ENCODE measurements at regions not wholly inside any gene's neighbourhood (a gene's known extent, or its start where the extent isn't known, plus 50 kb on each side); places are given as distances from the start of the nearest gene placed in this dataset.
"Not testable (repeated sequence)": the region's sequence is repeated elsewhere in the genome, so short reads cannot be mapped to it uniquely, and the experiment has no call there.

DNA sequence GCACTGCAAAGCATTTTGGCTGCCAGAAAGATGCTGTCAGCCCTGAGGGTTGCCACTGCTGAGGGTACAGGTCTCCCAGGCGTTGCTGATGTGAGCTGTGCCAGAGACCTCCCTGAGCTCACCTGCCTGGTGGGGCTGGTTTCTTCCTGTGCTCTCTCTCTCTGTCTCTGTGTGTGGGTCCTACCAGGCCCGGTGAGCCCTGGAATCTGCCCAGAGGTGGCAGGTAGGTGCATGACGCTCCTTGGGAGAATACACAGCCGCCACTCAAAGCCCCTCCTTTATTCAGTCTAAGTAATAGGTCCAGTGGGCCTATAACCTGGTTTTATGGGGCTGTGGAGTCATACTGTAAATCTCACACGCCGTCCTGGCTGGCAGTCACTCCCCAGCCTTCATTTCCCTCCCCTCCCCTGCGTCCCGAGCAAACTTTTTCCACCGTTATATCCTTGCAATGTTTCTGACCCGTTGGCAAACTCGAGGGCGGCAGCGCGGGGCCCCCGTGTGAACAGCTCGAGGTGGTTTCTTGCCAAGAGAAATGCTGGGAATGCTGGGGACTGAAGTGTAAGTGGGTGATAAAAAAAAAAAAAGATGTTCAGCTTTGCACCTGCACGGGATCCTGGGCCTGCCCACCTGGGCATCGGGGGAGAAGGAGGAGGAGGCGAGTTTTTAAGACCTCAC, 245.9 kb downstream of the CRLF2 start:
- TF ChIP-seq, protein P1, sequence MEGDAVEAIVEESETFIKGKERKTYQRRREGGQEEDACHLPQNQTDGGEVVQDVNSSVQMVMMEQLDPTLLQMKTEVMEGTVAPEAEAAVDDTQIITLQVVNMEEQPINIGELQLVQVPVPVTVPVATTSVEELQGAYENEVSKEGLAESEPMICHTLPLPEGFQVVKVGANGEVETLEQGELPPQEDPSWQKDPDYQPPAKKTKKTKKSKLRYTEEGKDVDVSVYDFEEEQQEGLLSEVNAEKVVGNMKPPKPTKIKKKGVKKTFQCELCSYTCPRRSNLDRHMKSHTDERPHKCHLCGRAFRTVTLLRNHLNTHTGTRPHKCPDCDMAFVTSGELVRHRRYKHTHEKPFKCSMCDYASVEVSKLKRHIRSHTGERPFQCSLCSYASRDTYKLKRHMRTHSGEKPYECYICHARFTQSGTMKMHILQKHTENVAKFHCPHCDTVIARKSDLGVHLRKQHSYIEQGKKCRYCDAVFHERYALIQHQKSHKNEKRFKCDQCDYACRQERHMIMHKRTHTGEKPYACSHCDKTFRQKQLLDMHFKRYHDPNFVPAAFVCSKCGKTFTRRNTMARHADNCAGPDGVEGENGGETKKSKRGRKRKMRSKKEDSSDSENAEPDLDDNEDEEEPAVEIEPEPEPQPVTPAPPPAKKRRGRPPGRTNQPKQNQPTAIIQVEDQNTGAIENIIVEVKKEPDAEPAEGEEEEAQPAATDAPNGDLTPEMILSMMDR (IDR thresholded peaks at IDR 0.05; ENCODE audit: control extremely low read depth, extremely low read depth, low read depth, missing control alignments) = no peak
- POLR2A ChIA-PET = no interaction called here
- DNase-seq (ENCODE audit: extremely low spot score) = no peak
- CTCF ChIA-PET = no interaction called here

DNA sequence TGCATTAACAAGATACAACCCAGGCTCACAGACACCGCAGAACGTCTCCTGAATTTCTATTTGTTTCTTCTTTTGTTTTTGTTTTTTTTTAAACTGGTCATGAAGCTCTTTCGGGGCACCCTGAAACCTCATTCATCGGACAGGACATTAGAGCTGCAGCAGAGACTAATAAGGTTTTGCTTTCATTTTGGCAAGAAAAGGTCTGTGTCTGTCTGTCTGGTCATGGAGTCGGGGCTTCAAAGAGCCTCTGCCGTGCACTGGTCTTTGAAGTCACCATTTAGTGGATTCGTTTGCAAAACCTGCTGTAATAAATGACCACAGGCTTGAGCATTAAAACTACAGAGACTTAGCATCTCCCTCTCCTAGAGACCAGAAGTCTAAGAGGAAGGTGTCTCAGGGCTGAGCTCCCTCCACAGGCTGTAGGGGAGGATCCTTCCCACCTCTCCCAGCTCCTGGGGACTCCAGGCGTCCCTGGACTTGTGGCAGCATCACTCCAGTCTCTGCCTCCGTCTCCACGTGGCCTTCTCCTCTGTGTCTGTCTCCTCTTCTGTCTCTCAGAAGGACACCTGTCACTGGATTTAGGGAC, 247.5 kb downstream of the CRLF2 start:
- no peak for DNase-seq (ENCODE audit: extremely low spot score)
- POLR2A ChIA-PET = no interaction called here
- CTCF ChIA-PET = no interaction called here
- TF ChIP-seq, protein P1 (IDR thresholded peaks at IDR 0.05; ENCODE audit: control extremely low read depth, extremely low read depth, low read depth, missing control alignments) = no peak

DNA sequence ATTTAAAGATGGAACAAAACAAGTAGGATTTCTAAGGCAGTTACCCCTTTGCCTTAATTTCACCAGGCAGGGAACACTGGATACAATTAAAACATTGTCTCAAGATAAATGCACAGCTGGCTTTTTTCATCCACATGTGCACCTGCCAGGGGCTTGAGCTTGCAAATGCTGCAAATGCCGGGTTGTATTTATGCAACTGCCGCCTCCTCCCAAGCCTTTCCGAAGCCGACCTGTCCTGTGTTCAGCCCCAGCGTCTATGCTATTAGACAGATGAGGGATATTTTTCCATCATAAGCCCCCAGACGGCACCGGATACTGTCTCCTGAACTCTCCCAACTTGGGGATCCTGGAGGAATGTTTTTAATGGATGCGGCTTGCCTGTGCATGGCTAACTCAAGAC, 251.6 kb downstream of the CRLF2 start:
- POLR2A ChIA-PET = no interaction called here
- CTCF ChIA-PET = no interaction called here
- DNase-seq (ENCODE audit: extremely low spot score) = no peak
- TF ChIP-seq, protein P1 (IDR thresholded peaks at IDR 0.05; ENCODE audit: control extremely low read depth, extremely low read depth, low read depth, missing control alignments) = no peak

DNA sequence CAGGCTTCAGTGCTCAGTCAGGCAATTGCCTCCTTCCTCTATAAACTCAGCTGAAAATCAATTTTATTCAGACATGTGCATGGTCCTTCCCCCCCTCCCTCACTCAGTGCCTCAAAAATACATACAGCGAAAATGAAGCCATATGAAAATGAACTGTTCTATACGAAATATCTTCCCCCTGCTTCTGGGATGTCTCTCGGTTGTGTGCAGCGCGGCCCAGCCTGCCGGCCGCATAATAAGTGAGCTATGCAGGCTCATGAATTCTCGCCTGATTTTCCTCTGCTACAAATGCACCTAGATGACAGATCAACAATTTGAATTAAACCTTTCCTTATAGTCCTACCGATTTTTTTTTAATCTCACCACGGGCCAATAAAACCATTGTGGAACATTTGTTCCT, 252.9 kb downstream of the CRLF2 start:
- CTCF ChIA-PET = no interaction called here
- TF ChIP-seq, protein P1 (IDR thresholded peaks at IDR 0.05; ENCODE audit: control extremely low read depth, extremely low read depth, low read depth, missing control alignments) = no peak
- POLR2A ChIA-PET = no interaction called here
- DNase-seq (ENCODE audit: extremely low spot score) = no peak

DNA sequence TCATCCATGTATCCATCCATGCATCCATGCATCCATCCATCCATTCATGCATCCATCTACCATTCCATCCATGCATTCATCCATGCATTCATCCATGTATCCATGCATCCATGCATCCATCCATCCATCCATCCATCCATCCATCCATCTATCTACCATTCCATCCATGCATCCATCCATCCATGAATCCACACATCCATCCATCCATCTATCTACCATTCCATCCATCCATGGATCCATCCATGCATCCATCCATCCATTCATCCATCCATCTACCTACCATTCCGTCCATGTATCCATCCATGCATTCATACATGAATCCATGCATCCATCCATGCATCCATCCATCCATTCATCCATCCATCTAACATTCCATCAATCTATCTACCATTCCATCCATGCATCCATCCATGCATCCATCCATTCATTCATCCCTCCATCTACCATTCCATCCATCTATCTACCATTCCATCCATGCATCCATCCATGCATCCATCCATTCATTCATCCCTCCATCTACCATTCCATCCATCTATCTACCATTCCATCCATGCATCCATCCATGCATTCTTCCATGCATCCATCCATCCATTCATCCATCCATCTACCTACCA, 257.2 kb downstream of the CRLF2 start:
- POLR2A ChIA-PET; CTCF ChIA-PET; DNase-seq (ENCODE audit: extremely low spot score): not testable (repeated sequence)

- TF ChIP-seq, protein P1 (IDR thresholded peaks at IDR 0.05; ENCODE audit: control extremely low read depth, extremely low read depth, low read depth, missing control alignments) = no peak
- POLR2A ChIA-PET = no interaction called here
- CTCF ChIA-PET = no interaction called here
- DNase-seq (ENCODE audit: extremely low spot score) = no peak
These were observed 258.5 kb downstream of the CRLF2 start for GRCh38 chrX:953879-954482.

GRCh38 chrX:952816-953215, 259.6 kb downstream of the CRLF2 start:
- CTCF ChIA-PET = no interaction called here

DNA sequence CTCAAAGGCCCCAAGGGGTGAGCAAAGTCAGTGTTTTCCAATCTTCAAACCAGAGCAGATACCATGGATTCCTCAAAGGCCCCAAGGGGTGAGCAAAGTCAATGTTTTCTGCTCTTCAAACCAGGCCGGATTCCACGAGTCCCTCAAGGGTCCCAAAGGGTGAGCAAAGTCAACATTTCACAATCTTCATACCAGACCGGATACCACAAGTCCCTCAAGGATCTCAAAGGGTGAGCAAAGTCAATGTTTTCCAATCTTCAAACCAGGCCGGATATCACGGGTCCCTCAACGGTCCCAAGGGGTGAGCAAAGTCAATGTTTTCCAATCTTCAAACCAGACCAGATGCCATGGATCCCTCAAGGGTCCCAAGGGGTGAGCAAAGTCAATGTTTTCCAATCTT, 265.2 kb downstream of the CRLF2 start:
- DNase-seq (ENCODE audit: extremely low spot score); CTCF ChIA-PET; POLR2A ChIA-PET: not testable (repeated sequence)

More at GRCh38 chrX:952816-953215, 259.6 kb downstream of the CRLF2 start:
- POLR2A ChIA-PET = no interaction called here
- TF ChIP-seq, protein P1 (IDR thresholded peaks at IDR 0.05; ENCODE audit: control extremely low read depth, extremely low read depth, low read depth, missing control alignments) = no peak
- DNase-seq (ENCODE audit: extremely low spot score) = no peak

All from GM10248 (cell line).